ENCODE measurements at regions not wholly inside any gene's neighbourhood (a gene's known extent, or its start where the extent isn't known, plus 50 kb on each side); places are given as distances from the start of the nearest gene placed in this dataset.

GRCh38 chr2:45256867-45257641 is 247.8 kb upstream of the SIX2 start:
- Histone ChIP-seq H3K27ac (replicated peaks; ENCODE audit: low read length) (no peak overlapping the region), H3K4me1 (ENCODE audit: control insufficient read depth in 2 of 2, insufficient read depth in 1 of 2, low read depth in 1 of 2, low read length in 2 of 2) (peaks cover 15 to 24% of the 10 kb centered on the region in 2 donors), H3K9ac (ENCODE audit: low read depth, low read length, poor library complexity) (no peak overlapping the region), H2BK12ac (ENCODE audit: low read length) (peak overlapping the region; percentile 17), H3K23ac (ENCODE audit: low read depth, low read length, poor library complexity) (peak overlapping the region; percentile 17), H4K8ac (ENCODE audit: low read depth, low read length) (peak overlapping the region; percentile 25), H3K4me3 (ENCODE audit: low read length in 2 of 2) (no peak overlapping the region), H3K4ac (ENCODE audit: low read length) (no peak overlapping the region), H2AK5ac (ENCODE audit: low read depth, low read length) (peak overlapping the region; percentile 61), H2BK15ac (ENCODE audit: low read length) (peak overlapping the region; percentile 33), H3K27me3 (ENCODE audit: control insufficient read depth in 3 of 3, insufficient read depth in 3 of 3, low read depth in 1 of 3, low read length in 3 of 3) (peaks cover 0 to 26% (median 0%) of the 10 kb centered on the region in 3 experiments), H3K18ac (ENCODE audit: low read length) (peak overlapping the region; percentile 69), H3K9me3 (replicated peaks in 1 of 2; ENCODE audit: control insufficient read depth in 2 of 2, insufficient read depth in 1 of 2, low read depth in 1 of 2, low read length in 2 of 2) (no peaks in the 10 kb centered on the region), H2AFZ (ENCODE audit: low read length) (peak overlapping the region; percentile 68), H2BK120ac (ENCODE audit: low read depth, low read length) (no peak overlapping the region), H3K4me2 (ENCODE audit: insufficient read depth, low read length, poor library complexity, severe bottlenecking) (no peak overlapping the region), H3K79me1 (ENCODE audit: low read depth, low read length) (no peaks in the 10 kb centered on the region), H4K91ac (ENCODE audit: low read depth, low read length, poor library complexity) (no peak overlapping the region), H2BK5ac (ENCODE audit: low read length) (no peak overlapping the region), H3K14ac (ENCODE audit: low read length) (no peak overlapping the region), H3K36me3 (replicated peaks in 1 of 2; ENCODE audit: control insufficient read depth in 2 of 2, insufficient read depth in 2 of 2, low read length in 2 of 2) (no peaks in the 10 kb centered on the region)
- WGBS, 2 donors (ENCODE audit: extremely low coverage in 2 of 2, insufficient read length in 2 of 2, insufficient replicate concordance in 1 of 2) = no CpG with 5 or more reads among the region's 16 CpGs
- DNase-seq (ENCODE audit: low spot score) = no peak

GRCh38 chr2:45256173-45256866 is 247.1 kb upstream of the SIX2 start:
- no peak overlapping the region for H3K27ac ChIP-seq (replicated peaks; ENCODE audit: low read length)
- H2BK12ac ChIP-seq (ENCODE audit: low read length) = peak overlapping the region; percentile 17
- peaks cover 15 to 24% of the 10 kb centered on the region in 2 donors for H3K4me1 ChIP-seq (ENCODE audit: control insufficient read depth in 2 of 2, insufficient read depth in 1 of 2, low read depth in 1 of 2, low read length in 2 of 2)
- H3K4ac ChIP-seq (ENCODE audit: low read length) = no peak overlapping the region
- H2AFZ ChIP-seq (ENCODE audit: low read length) = peak overlapping the region; percentile 68
- H3K4me3 ChIP-seq (ENCODE audit: low read length in 2 of 2) = no peak overlapping the region
- no peak overlapping the region for H4K91ac ChIP-seq (ENCODE audit: low read depth, low read length, poor library complexity)
- H2BK15ac ChIP-seq (ENCODE audit: low read length) = peak overlapping the region; percentile 33
- H3K36me3 ChIP-seq (replicated peaks in 1 of 2; ENCODE audit: control insufficient read depth in 2 of 2, insufficient read depth in 2 of 2, low read length in 2 of 2) = no peaks in the 10 kb centered on the region
- H3K23ac ChIP-seq (ENCODE audit: low read depth, low read length, poor library complexity) = peak overlapping the region; percentile 17
- H3K4me2 ChIP-seq (ENCODE audit: insufficient read depth, low read length, poor library complexity, severe bottlenecking) = no peak overlapping the region
- peak overlapping the region; percentile 69 for H3K18ac ChIP-seq (ENCODE audit: low read length)
- no peaks in the 10 kb centered on the region for H3K9me3 ChIP-seq (replicated peaks in 1 of 2; ENCODE audit: control insufficient read depth in 2 of 2, insufficient read depth in 1 of 2, low read depth in 1 of 2, low read length in 2 of 2)
- H4K8ac ChIP-seq (ENCODE audit: low read depth, low read length) = no peak overlapping the region
- no peak for DNase-seq (ENCODE audit: low spot score)
- H2BK5ac ChIP-seq (ENCODE audit: low read length) = no peak overlapping the region
- H3K27me3 ChIP-seq (ENCODE audit: control insufficient read depth in 3 of 3, insufficient read depth in 3 of 3, low read depth in 1 of 3, low read length in 3 of 3) = peaks cover 0 to 22% (median 0%) of the 10 kb centered on the region in 3 experiments
- peak overlapping the region; percentile 61 for H2AK5ac ChIP-seq (ENCODE audit: low read depth, low read length)
- H3K14ac ChIP-seq (ENCODE audit: low read length) = no peak overlapping the region
- no peak overlapping the region for H2BK120ac ChIP-seq (ENCODE audit: low read depth, low read length)
- no peaks in the 10 kb centered on the region for H3K79me1 ChIP-seq (ENCODE audit: low read depth, low read length)
- no peak overlapping the region for H3K9ac ChIP-seq (ENCODE audit: low read depth, low read length, poor library complexity)
- no CpG with 5 or more reads among the region's 7 CpGs for WGBS, 2 donors (ENCODE audit: extremely low coverage in 2 of 2, insufficient read length in 2 of 2, insufficient replicate concordance in 1 of 2)

GRCh38 chr2:45255563-45255962 is 246.3 kb upstream of the SIX2 start:
- Histone ChIP-seq H3K9me3 (replicated peaks in 1 of 2; ENCODE audit: control insufficient read depth in 2 of 2, insufficient read depth in 1 of 2, low read depth in 1 of 2, low read length in 2 of 2) (no peaks in the 10 kb centered on the region), H3K18ac (ENCODE audit: low read length) (no peak overlapping the region), H3K36me3 (replicated peaks in 1 of 2; ENCODE audit: control insufficient read depth in 2 of 2, insufficient read depth in 2 of 2, low read length in 2 of 2) (no peaks in the 10 kb centered on the region), H3K4ac (ENCODE audit: low read length) (no peak overlapping the region), H3K23ac (ENCODE audit: low read depth, low read length, poor library complexity) (no peak overlapping the region), H3K14ac (ENCODE audit: low read length) (no peak overlapping the region), H3K9ac (ENCODE audit: low read depth, low read length, poor library complexity) (no peak overlapping the region), H3K4me2 (ENCODE audit: insufficient read depth, low read length, poor library complexity, severe bottlenecking) (no peak overlapping the region), H4K91ac (ENCODE audit: low read depth, low read length, poor library complexity) (no peak overlapping the region), H2BK12ac (ENCODE audit: low read length) (no peak overlapping the region), H3K27me3 (ENCODE audit: control insufficient read depth in 3 of 3, insufficient read depth in 3 of 3, low read depth in 1 of 3, low read length in 3 of 3) (peaks cover 0 to 16% (median 0%) of the 10 kb centered on the region in 3 experiments), H3K79me1 (ENCODE audit: low read depth, low read length) (no peaks in the 10 kb centered on the region), H3K4me1 (ENCODE audit: control insufficient read depth in 2 of 2, insufficient read depth in 1 of 2, low read depth in 1 of 2, low read length in 2 of 2) (peaks cover 15 to 24% of the 10 kb centered on the region in 2 donors), H2BK5ac (ENCODE audit: low read length) (no peak overlapping the region), H3K27ac (replicated peaks; ENCODE audit: low read length) (no peak overlapping the region), H2BK15ac (ENCODE audit: low read length) (no peak overlapping the region), H2AK5ac (ENCODE audit: low read depth, low read length) (no peak overlapping the region), H4K8ac (ENCODE audit: low read depth, low read length) (no peak overlapping the region), H2AFZ (ENCODE audit: low read length) (no peak overlapping the region), H2BK120ac (ENCODE audit: low read depth, low read length) (no peak overlapping the region), H3K4me3 (ENCODE audit: low read length in 2 of 2) (no peak overlapping the region)
- no CpG with 5 or more reads among the region's 3 CpGs for WGBS, 2 donors (ENCODE audit: extremely low coverage in 2 of 2, insufficient read length in 2 of 2, insufficient replicate concordance in 1 of 2)
- DNase-seq (ENCODE audit: low spot score) = no peak

DNA sequence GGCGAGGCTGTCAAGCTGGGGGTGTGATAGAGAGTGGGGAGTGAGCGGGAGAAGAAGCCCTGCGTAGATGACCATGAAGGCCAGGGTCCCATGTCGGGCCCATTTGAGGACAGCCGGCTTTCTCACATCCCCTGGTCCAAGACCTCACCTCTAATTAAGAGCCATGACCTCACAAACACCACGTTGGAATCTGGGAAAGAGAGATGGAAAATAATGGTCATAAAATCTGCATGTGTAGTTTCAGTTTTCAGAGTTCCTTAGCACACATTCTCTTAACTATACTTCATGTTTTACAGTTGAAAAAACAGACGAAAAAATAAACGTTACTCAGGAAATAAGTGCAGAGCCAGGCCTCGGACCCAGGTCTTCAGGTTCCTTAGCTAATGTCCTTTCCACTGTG is 244.8 kb upstream of the SIX2 start:
- peaks cover 0 to 8% (median 0%) of the 10 kb centered on the region in 3 experiments for H3K27me3 ChIP-seq (ENCODE audit: control insufficient read depth in 3 of 3, insufficient read depth in 3 of 3, low read depth in 1 of 3, low read length in 3 of 3)
- H3K79me1 ChIP-seq (ENCODE audit: low read depth, low read length) = no peaks in the 10 kb centered on the region
- no peaks in the 10 kb centered on the region for H3K36me3 ChIP-seq (replicated peaks in 1 of 2; ENCODE audit: control insufficient read depth in 2 of 2, insufficient read depth in 2 of 2, low read length in 2 of 2)
- no peak overlapping the region for H3K23ac ChIP-seq (ENCODE audit: low read depth, low read length, poor library complexity)
- no peak overlapping the region for H4K8ac ChIP-seq (ENCODE audit: low read depth, low read length)
- no peak for DNase-seq (ENCODE audit: low spot score)
- no CpG with 5 or more reads among the region's 9 CpGs for WGBS, 2 donors (ENCODE audit: extremely low coverage in 2 of 2, insufficient read length in 2 of 2, insufficient replicate concordance in 1 of 2)
- H3K4me3 ChIP-seq (ENCODE audit: low read length in 2 of 2) = no peak overlapping the region
- H2BK120ac ChIP-seq (ENCODE audit: low read depth, low read length) = no peak overlapping the region
- H3K4ac ChIP-seq (ENCODE audit: low read length) = no peak overlapping the region
- no peak overlapping the region for H4K91ac ChIP-seq (ENCODE audit: low read depth, low read length, poor library complexity)
- no peak overlapping the region for H3K14ac ChIP-seq (ENCODE audit: low read length)
- H3K4me1 ChIP-seq (ENCODE audit: control insufficient read depth in 2 of 2, insufficient read depth in 1 of 2, low read depth in 1 of 2, low read length in 2 of 2) = peaks cover 13 to 21% of the 10 kb centered on the region in 2 donors
- no peaks in the 10 kb centered on the region for H3K9me3 ChIP-seq (replicated peaks in 1 of 2; ENCODE audit: control insufficient read depth in 2 of 2, insufficient read depth in 1 of 2, low read depth in 1 of 2, low read length in 2 of 2)
- no peak overlapping the region for H2BK12ac ChIP-seq (ENCODE audit: low read length)
- no peak overlapping the region for H3K18ac ChIP-seq (ENCODE audit: low read length)
- H3K27ac ChIP-seq (replicated peaks; ENCODE audit: low read length) = no peak overlapping the region
- H2BK5ac ChIP-seq (ENCODE audit: low read length) = no peak overlapping the region
- no peak overlapping the region for H3K4me2 ChIP-seq (ENCODE audit: insufficient read depth, low read length, poor library complexity, severe bottlenecking)
- no peak overlapping the region for H2AK5ac ChIP-seq (ENCODE audit: low read depth, low read length)
- H2BK15ac ChIP-seq (ENCODE audit: low read length) = no peak overlapping the region
- H2AFZ ChIP-seq (ENCODE audit: low read length) = no peak overlapping the region
- H3K9ac ChIP-seq (ENCODE audit: low read depth, low read length, poor library complexity) = no peak overlapping the region
